ENCODE measurements at regions not wholly inside any gene's neighbourhood (a gene's known extent, or its start where the extent isn't known, plus 50 kb on each side); places are given as distances from the start of the nearest gene placed in this dataset.
A peak's percentile ranks its signal among the peaks of the same experiment; 100 is the strongest.
"Not testable (repeated sequence)": the region's sequence is repeated elsewhere in the genome, so short reads cannot be mapped to it uniquely, and the experiment has no call there.

- peak; percentile 50 for DNase-seq (ENCODE audit: low spot score)
Measured at GRCh38 chr1:164440232-164440631, 118.8 kb upstream of the PBX1 start.

- no peak for DNase-seq (ENCODE audit: low spot score)
Measured at GRCh38 chr1:164443166-164443565, 115.8 kb upstream of the PBX1 start.

- no peak for DNase-seq (ENCODE audit: low spot score)
Measured at GRCh38 chr1:164443836-164444235, 115.1 kb upstream of the PBX1 start.

- DNase-seq (ENCODE audit: low spot score) = no peak
Measured at GRCh38 chr1:164446020-164446419, 113.0 kb upstream of the PBX1 start.

- DNase-seq (ENCODE audit: low spot score) = no peak
Measured at GRCh38 chr1:164452549-164452948, 106.4 kb upstream of the PBX1 start.

GRCh38 chr1:164456272-164456671 is 102.7 kb upstream of the PBX1 start:
- DNase-seq (ENCODE audit: low spot score) = no peak

GRCh38 chr1:164459176-164459575 is 99.8 kb upstream of the PBX1 start:
- DNase-seq (ENCODE audit: low spot score) = not testable (repeated sequence)

- no peak for DNase-seq (ENCODE audit: low spot score)
Measured at GRCh38 chr1:164466001-164466421, 93.0 kb upstream of the PBX1 start.

DNA sequence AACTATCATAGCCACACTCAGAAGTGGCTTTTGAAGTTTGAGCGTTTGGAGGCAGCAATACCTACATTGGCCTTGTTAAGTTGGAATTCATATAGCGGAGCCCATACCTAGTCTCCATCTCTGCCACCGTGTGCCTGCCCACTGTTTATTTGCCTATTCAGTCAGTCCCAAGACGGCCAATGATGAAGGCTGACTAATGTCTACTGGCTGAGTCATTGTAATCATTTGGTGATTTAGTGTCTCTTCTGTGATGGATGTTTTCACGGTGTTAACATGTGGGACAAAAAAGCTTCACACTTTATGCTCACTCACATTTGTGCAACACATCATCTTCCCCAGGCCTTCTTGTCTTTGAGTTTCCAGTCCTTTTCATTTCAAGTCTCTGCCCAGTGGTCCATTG is 92.6 kb upstream of the PBX1 start:
- no peak for DNase-seq (ENCODE audit: low spot score)

DNA sequence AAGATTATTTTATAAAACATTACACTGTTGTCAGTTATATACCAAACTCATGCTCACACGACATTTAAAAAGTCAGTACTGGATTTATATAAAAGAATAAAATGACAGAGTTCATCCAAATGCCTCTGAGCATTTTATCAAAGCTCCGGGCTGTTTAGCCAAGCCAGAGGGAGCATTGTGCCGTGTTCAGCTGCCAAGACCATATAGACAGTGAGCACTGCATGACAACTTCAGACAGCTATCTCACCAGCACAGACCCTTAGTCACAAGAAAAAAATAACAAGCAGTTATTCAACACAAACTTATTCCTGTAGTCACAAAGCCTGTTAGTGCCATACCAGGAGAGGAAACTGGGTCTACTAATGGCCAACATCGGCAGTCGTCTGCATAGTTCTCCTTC is 88.0 kb upstream of the PBX1 start:
- DNase-seq (ENCODE audit: low spot score) = no peak

GRCh38 chr1:164472841-164473240 is 86.1 kb upstream of the PBX1 start:
- no peak for DNase-seq (ENCODE audit: low spot score)

DNA sequence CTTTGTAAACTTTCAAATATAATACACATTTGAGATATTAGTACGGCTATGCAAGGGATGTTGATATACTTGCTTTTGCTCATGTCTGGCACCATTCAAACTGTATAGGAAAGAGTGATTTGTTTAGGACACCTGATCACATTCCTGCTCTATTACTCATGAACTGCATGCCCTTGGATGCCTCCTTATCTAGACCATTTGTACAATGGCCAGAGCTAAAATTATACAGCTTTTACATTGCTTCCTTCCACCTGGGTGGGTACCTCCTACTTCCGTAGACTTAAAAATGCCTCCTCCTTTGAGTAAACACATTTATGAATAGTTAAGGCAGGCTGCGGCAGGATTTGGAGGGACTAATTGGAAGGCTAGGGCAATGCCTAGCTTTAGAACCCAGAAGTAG is 85.4 kb upstream of the PBX1 start:
- no peak for DNase-seq (ENCODE audit: low spot score)

DNA sequence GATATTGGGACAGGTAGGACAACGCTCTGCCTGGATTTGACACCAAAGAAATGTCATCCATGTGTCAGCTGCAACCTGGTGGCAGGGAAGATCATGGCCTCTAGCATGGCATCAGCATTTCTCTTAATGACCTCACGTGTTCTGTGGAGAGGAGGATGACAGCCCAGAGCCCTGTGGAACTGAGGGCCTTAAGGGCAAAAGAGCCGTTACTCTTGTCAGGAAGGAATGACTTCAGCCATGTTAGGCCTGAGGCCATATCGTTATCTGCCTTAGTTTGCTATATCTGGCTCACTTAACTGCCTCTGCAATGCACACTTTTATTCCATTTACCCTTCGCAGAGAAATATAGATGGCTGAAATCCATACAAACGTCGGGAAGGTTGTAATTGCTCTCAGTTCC is 83.2 kb upstream of the PBX1 start:
- no peak for DNase-seq (ENCODE audit: low spot score)

DNA sequence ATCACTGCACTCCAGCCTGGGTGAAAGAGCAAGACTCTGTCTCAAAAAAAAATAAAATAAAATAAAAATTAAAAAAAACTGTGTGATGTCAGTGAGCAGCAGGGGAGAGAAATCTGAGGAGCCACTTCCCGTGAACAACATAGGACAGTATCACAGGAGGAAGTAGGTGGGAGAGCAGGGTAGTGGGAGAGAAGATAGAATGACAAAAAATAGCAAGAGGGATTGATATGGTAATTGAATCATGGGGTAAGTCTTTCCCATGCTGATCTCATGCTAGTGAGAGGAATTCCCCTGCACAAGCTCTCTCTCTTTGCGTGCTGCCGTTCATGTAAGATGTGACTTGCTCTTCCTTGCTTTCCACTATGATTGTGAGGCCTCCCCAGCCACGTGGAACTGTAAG is 81.6 kb upstream of the PBX1 start:
- DNase-seq (ENCODE audit: low spot score) = no peak

GRCh38 chr1:164479242-164479641 is 79.7 kb upstream of the PBX1 start:
- DNase-seq (ENCODE audit: low spot score) = no peak

DNA sequence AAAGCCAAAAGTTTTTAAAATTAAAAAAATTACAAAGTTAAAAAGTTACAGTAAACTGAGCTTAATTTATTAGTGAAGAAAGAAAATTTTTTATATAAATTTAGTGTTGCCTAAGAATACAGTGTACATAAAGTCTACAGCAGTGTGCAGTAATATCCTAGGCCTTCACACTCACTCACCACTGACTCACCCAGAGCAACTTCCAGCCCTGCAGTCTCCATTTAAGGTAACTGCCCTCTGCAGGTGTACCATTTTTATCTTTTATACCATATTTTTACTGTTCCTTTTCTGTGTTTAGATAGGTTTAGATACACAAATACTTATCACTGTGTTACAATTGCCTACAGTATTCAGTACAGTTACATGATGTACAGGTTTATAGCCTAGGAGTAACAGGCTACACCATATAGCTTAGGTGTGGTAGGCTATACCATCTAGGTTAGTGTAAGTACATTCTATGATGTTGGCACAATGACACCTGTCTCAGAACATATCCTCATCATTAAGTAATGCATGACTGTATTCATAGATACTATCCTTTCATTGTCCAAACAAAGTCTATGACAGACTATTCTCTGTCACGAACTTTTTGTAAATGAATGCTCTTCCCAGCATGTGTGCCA is 78.6 kb upstream of the PBX1 start:
- DNase-seq (ENCODE audit: low spot score) = no peak

DNA sequence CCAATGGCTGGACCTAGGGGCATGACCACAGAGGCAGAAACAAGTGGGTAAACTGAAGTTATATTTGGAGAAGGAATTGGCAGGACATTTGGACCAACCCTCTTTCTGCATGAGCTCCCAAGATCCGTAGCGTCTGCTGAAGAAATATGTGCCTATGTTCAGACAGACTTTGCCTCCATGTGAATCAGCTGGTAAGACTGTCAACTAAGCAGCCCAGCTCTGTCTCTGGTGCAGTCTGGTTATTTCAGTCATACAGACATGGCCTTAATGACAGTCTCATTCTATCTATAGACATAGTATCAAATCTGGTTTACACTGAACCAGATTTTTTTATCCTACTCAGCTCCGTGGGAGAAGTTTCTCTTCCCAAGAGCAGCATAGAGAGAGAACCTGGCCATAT is 63.1 kb upstream of the PBX1 start:
- no peak for DNase-seq (ENCODE audit: low spot score)

- peak; percentile 81 for DNase-seq (ENCODE audit: low spot score)
Measured at GRCh38 chr1:164498792-164499191, 60.2 kb upstream of the PBX1 start.

DNA sequence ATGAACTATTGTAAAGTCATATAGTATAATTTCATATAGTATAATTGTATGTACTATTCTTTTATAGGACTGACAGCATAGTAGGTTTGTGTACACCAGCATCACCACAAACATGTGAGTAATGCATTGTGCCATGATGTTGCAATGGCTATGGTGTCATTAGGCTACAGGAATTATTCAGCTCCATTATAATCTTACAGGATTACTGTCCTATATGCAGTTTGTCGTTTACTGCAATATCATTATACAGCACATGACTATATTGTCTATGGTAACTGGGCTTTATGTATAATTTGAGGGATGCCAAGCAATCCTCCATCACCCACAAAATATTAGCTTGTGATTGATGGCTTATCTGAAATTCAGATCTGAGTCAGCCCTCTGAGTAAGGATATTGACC is 54.2 kb upstream of the PBX1 start:
- no peak for DNase-seq (ENCODE audit: low spot score)
